Caki2 (cell line): ENCODE measurements at regions not wholly inside any gene's neighbourhood (a gene's known extent, or its start where the extent isn't known, plus 50 kb on each side); places are given as distances from the start of the nearest gene placed in this dataset.
A peak's percentile ranks its signal among the peaks of the same experiment; 100 is the strongest.
"Not testable (repeated sequence)": the region's sequence is repeated elsewhere in the genome, so short reads cannot be mapped to it uniquely, and the experiment has no call there.

Source experiments
- DNase-seq: peaks from one replicate; pipeline ENCODE4 v3.0.0-alpha.2; 2015; ENCODE audit warnings: low read depth
- in situ Hi-C: cut with HindIII; loops from 2 replicates; pipeline ENCODE4 v1.10.0; 2016; ENCODE audit warnings: low sequenced_read_pairs, low pct_unique_long_range_greater_than_20kb, mixed read lengths

DNA sequence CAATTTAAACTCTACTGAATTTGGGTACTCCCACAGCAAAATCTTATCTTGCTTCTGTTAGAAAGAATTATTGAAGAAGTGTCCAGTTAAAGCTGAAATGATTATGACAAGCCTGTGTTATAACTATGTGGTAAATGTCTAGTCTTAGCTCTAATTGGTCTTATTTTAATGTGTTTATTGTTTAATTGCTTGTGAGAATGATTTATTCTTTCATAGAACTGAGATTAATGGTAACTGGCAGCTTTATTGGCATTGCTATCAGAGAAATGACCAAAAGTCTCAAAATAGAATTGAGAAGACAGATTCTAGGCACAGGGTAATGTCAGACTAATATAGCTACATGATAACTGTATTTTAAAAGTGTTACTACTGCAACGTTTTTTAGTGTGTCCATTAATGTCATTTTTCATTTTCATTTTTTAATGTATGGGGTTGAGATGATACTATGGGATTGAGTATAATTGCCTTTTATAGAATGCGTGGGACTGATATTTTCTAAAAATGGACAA lies 458.7 kb downstream of the AEBP2 start:
- in situ Hi-C loops = no loop called here
- DNase-seq = no peak

DNA sequence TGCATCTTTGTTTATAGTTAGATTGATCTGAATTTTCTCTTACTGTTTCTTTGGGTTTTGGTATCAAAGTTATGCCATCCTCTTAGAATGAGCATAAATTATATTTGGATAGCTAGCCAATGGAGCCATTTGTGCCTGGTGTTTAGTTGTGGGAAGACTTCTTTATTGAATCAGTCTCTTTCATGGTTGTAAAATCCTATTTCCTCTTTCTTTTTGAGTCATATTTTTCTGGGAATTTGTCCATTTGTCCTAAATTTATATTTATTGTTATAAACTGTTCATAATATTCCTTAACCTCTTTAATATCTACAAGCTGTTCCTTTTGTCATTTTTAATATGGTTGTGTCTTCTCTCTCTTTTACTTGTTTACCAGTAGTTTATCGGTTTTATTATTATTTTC lies 462.5 kb downstream of the AEBP2 start:
- DNase-seq = no peak
- in situ Hi-C loops = no loop called here

DNA sequence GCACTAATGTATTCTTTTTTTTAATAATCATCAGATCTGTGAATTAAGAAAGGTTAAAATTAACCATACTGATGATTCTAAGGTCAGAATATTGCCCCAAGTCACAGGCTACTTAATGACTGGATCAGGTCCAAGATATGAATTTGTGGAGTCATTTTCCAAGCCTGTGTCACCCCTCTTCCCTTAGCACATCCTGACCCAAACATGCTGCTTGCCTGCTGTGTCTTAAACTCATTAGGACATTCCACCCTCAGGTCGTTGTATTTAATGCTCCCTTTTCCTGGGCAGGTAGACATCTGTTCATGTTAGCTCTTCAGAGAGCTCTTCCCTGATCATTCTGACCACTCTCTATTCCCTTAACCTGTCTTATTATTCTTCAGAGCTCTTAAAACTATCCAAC lies 463.5 kb upstream of the PDE3A start:
- in situ Hi-C loops = no loop called here
- no peak for DNase-seq

DNA sequence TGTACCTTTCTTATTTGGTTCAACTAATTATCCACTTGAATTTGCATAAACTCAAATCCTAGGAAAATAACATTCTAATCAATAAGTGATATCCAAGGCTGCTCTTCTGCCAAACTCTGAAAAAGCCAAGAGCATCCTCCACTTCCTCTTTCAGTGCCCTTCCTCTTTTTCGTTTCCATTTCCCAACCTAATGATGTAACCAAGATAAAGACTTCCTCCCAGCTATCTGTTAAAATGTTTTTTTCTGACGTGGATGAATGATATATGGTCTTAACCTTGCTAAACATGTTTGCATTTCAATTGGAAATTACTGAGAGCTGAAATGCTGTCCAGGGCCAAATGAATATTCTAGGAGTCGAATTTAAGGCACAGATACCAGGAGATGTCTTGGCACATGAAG lies 459.5 kb upstream of the PDE3A start:
- no peak for DNase-seq

DNA sequence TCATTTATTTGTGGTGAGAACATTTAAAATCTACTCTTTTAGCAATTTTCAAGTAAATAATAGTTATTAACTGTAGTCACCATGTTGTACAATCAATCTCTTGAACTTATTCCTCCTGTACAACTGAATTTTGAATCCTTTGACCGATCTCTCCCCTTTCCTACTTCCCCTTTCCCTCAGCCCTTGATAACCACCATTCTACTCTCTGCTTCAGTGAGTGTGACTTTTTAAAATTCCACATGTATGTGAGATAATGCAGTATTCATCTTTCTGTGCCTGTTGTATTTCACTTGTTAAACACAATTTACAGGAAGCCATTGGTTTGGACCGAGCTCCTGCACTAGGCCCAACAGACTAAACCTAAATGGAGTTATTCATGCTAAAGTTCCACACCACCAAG lies 458.9 kb upstream of the PDE3A start:
- no peak for DNase-seq
- in situ Hi-C loops = no loop called here

More for the DNA sequence above, 459.5 kb upstream of the PDE3A start:
- in situ Hi-C loops = no loop called here

DNA sequence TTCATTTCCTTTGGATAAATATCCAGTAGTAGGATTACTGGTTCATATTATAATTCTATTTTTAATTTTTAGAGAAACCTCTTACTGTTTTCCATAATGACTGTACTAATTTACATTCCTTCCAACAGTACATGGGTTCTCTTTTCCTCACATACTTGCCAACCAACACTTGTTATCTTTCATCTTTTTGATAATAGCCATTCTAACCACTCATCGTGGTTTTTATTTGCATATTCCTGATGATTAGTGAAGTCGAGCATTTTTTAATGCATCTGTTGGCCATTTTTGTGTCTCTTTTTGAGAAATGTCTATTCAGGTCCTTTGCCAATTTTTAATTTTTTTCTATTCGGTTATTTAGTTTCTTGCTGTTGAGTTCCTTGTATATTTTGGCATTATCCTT lies 457.7 kb upstream of the PDE3A start:
- DNase-seq = no peak
- in situ Hi-C loops = no loop called here

DNA sequence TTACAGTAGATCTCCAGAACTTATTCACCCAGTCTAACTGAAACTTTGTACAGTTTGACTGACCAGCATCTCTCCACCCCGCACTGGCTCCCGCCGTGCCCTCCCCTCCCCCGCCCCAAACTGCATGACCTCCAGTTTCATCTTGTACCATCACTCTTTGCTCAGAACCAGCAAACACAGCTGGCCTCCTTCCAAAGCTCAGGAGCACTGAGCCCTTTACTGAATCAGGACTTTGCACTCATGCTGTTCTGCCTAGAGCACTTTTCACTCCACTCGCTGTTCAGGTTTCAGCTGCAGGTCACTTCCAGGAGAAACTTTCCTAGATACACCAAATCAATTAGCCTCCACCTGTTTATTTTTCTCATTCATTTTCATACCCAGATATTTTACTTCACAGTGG lies 455.3 kb upstream of the PDE3A start:
- DNase-seq = no peak
- in situ Hi-C loops = no loop called here

DNA sequence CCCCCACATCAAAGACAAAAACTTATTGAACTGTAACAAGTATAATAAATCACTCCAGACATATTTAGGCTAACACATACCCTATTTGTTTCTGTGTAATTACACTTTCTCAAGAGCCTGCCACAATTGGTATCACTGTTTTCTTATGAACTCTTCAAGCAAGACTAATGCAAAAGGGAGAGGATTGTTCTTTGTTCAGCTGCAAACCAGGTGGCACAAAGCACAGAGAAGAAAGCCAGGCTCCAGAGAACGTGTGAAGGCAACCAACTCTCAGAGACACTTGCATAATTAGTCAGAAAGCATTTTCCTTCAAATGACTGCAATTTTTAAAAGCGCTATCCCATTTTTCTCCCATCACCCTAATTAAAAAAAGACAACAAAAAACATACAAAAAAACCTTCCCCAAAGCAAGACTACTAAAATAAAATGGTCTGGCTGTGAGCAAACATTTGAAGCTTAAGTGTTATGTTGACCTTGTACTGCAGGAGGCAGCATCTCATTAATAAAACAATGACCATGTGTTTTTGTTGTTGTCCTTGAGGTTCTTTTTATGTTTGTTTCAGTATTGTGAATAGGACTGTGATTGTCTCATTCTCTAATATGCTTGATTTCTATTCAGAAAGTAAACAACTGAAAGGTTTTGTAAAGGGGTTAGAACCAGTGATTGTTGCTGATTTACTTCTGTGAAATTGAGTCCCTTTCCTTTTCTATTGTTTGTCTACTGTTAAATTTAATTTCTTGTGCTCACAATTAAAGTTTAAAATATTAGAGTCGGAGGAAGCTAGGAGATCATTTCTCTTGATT lies 452.7 kb upstream of the PDE3A start:
- in situ Hi-C loops = no loop called here
- DNase-seq = peak; percentile 33

DNA sequence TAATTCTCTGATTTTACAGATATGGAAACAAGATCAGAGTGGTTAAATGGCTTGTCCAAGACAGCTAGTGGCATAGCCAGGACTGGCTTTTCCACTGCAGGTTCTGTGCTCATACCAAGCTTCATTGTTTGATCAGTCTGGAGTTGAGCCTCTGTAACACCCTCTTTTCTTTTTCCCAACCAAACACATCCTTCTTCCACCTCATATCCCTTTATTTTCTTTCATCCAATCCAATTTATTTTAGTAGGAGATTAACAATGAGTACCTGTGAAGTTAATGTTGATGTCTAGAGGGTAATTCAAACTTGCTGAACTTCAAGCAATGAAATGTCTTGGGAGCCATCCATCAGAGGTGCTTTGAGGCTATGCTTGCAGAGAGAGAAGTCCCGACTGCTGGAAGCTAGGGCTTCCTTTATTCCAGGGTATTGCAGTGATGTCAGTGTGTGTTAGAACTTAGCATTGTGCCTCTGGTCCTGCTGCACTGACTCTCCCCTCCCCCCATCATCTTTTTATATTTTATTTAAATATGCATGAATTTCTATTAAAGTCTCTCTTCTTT lies 452.1 kb upstream of the PDE3A start:
- in situ Hi-C loops = no loop called here
- no peak for DNase-seq

DNA sequence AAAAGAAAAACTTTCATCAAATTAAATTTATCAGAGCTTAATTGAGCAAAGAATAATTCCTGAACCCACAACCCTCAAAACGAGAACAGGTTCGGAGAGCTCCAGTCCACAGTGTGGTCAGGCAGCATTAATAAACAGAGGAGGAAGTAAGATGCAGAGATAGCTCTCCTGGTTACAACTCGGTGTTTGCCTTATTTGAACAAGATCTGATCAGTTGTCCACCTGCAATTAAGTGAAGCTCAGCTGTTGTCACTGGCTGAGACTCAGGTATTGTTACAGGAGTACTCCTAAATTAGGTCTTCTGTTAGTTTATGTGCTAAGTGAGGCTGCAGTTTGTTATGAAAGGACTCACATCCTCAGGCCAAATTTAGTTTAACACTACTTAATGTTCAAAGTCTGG lies 451.4 kb upstream of the PDE3A start:
- DNase-seq = no peak
- in situ Hi-C loops = no loop called here

DNA sequence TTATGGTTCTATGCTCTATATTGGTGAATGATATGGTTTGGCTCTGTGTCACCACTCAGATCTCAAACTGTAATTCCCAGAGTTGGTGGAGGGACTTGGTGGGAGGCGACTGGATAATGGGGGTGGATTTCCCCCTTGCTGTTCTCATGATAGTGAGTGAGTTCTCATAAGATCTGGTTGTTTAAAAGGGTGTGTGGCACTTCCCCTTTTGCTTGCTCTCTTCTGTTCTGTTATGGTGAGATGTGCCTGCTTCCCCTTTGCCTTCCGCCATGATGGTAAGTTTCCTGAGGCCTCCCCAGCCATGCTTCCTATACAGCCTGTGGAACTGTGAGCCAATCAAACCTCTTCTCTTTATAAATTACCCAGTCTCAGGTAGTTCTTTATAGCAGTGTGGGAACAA lies 446.6 kb upstream of the PDE3A start:
- DNase-seq, in situ Hi-C loops: not testable (repeated sequence)

DNA sequence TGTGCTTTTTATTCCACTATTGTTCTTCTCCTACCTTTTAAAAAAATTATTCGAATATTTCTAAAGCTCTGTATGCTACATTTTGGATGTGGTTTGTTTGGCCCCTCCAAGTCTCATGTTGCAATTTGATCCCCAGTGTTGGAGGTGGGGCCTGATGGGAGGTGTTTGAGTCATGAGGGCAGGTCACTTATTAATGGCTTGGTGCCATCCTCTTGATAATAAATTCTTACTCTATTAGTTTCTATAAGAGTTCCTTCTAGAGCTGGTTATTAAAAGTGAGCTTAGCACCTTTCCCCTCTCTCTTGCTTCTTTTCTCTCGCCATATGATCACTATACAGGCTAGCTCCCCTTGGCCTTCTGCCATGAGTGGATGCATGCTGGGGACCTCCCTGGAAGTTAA lies 445.6 kb upstream of the PDE3A start:
- peak; percentile 33 for DNase-seq
- in situ Hi-C loops = no loop called here

DNA sequence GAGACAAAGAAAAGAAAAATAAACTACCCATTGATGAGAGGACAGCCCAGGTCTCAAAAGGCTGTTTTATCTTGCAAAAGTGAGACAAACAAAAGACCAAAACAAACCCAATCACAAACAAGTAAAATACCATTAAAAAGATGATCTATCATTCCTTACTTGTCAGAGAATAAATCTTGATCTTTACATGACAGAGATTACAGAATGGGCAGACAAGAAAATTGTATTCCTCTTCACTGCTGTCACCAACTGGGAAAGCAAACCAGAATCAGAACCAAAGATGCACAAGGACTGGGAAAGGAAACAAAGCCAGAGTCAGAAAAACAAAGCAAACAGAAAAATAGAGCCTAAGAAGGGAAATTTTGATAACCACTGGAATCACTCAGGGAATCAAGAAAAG lies 444.0 kb upstream of the PDE3A start:
- in situ Hi-C loops = no loop called here
- no peak for DNase-seq

DNA sequence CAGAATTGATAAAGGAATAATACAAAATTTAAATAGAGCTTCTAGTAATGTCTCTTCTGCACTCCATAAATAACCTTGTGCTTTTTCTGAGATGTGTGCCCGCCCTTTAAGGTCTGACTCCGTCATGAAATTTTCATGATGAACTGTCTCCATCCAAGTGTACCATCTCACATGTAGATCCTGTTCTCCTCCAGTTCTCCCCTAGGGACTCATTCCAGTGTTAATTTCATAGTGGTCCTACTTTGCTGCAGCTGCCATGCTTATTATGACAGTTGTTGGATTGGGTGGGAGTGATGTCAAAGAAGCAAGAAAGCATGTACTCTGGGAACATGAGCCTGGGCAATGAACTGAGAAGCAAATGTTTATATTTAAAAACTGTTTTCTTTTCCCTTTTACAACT lies 442.5 kb upstream of the PDE3A start:
- in situ Hi-C loops = no loop called here
- no peak for DNase-seq

DNA sequence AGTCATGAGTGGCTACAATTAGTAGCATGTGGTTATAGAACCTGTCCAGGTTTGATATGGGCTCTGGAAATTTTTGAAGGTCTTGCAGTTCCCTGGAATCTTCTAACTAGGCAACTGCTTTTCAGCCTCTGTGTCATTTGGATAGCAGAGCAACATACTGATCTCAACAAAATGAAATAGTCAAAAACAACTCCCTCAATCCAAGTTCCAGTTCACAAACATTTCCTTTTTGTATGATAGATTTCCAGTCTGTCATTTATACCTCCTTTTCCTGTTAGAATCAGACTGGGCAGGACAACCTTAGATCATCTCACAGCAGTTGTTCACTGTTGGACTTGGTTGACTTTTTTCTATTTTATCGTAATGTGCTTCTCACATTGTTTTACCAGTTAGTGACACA lies 442.1 kb upstream of the PDE3A start:
- in situ Hi-C loops = no loop called here
- DNase-seq = no peak

DNA sequence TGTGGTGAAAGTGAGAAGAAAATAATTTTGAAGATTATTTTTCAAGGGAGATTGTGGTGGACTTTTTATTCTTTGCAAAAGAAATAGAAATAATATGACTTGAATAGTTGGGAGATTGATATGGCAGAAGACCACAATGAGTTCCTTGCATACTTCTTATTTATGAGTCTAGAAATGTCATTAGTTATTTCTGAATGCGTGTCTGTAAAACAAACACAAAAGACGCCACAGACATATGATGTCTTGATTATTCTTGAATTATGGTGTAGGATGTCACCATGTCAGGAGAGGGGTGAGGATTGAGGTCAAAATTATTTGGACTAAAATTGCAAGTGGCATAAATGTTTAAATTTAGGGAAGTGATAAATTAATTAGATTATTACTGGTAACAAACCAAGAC lies 440.7 kb upstream of the PDE3A start:
- in situ Hi-C loops = no loop called here
- DNase-seq = no peak

DNA sequence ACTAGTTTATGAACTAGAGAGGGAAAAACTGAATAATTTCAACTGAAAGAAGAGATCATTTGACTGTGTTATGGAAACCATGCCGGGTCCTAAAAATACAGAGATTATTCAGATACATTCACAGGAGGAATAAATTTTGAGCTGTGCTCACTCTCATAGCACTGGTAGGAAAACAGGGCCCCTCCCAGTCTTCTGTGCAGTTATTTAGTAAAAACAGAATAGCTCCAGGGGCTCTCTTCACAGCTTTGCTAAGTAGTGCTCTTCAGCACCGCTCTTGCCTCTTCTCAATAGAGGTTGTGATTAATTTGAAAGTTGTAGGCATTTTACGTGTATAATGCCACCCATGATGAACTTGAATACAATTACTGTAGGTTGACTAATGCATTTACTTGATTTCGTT lies 435.9 kb upstream of the PDE3A start:
- in situ Hi-C loops = no loop called here
- DNase-seq = no peak

DNA sequence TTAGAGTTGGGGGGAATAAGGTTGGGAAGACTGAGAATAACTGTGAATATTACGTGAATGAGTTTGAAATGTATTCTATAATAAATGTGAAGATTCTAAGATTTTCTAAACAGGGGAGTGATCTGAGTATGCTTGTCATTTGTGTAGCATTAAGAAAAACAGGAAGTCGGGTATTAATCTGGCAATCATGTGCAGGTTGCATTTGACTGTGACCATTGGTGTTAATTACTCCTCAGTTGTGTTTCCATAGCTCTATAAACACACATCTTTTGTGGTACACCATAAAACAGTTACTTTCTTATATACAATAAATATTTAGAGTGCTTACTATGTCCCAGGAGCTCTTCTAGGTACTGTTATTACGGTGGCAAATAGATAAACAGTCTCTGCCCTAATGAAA lies 434.4 kb upstream of the PDE3A start:
- in situ Hi-C loops = no loop called here
- no peak for DNase-seq

DNA sequence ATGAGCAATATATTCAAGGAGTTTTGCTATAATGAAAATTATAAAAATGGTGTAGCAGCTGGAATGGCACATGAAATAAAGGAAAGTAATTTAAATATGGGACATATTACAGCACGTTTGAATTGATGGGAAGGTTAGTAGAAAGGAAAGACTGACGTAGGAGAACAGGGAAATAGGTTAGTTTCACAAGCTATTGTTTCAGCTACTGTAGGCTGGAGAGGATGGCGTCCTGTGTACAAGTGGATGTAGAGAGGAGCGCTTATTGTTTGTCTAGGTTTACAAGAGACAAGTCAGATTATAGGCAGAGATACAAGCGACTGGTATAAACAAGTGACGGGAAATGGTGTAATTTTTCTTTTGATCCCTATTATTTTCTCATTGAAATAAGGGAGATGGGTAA lies 431.2 kb upstream of the PDE3A start:
- in situ Hi-C loops = no loop called here
- DNase-seq = no peak

DNA sequence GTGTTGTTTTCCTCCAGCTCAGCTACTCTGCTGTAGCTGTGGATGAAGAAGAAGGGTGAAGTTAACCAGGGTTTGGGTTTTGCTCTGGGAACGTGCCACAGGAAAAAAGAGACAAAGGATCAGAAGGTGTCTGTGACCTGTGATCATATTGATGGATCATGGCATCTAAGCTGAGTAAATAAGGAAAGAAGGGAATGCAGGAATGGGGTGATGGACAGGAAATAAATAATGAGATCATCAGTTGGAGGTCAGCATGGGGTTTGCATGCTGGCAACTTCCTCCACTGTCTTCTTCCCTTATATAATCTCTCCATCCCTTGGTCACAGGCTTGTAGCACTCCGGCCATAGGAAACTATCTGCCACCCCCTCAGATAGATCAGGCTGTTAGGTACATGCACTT lies 430.3 kb upstream of the PDE3A start:
- in situ Hi-C loops = no loop called here

More for the DNA sequence above, 430.3 kb upstream of the PDE3A start:
- no peak for DNase-seq
